ENCODE measurements at regions not wholly inside any gene's neighbourhood (a gene's known extent, or its start where the extent isn't known, plus 50 kb on each side); places are given as distances from the start of the nearest gene placed in this dataset.

GRCh38 chr5:20555034-20555433, 567.0 kb upstream of the CDH18 start:
- TF ChIP-seq CTCF (IDR thresholded peaks at IDR 0.05): no peak
- no peaks in the 10 kb centered on the region for H3K9me3 ChIP-seq (ENCODE audit: control insufficient read depth, insufficient read depth, low read length)
- Mint-ChIP-seq H3K27ac (no peak overlapping the region), H3K27me3 (ENCODE audit: low read depth in 2 of 2) (no peaks in the 10 kb centered on the region), H3K4me3 (no peak overlapping the region), H3K4me1 (no peaks in the 10 kb centered on the region), H3K9me3 (peaks cover 8 to 15% of the 10 kb centered on the region in 2 donors), H3K36me3 (no peaks in the 10 kb centered on the region)
- H3K36me3 ChIP-seq (ENCODE audit: control insufficient read depth, insufficient read depth, low read length): no peaks in the 10 kb centered on the region
- DNase-seq (no peak), ATAC-seq (no peak)
- intact Hi-C loops (cut with micrococcal nuclease): no loop called here
- H3K4me3 ChIP-seq (ENCODE audit: low read length): no peak overlapping the region
- H3K4me1 ChIP-seq (ENCODE audit: control insufficient read depth, insufficient read depth, low read length): no peaks in the 10 kb centered on the region
- H3K27me3 ChIP-seq (ENCODE audit: control insufficient read depth, insufficient read depth, low read length): no peaks in the 10 kb centered on the region
- WGBS (ENCODE audit: insufficient coverage): 93% methylated on average over 2 of the region's 2 CpGs
- H3K27ac ChIP-seq (ENCODE audit: low read length): no peak overlapping the region

DNA sequence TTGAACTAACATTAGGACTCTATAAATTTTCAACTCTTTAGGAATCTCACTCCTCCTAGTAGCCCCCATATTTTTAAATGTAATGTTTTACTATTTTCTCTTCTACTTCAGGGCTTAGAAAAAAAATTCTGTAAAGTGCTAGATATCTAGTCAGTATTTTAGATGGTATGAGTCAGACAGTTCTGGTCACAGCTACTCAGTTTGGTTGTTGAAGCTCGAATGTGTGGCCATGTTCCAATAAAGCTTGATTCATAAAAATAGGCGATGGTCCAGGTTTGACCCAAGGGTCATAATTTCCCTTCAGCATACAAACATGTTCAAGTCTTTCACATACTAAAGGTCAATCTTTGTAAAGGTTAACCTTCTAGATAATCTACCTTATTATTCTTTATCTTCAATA, 566.0 kb upstream of the CDH18 start:
- ATAC-seq (no peak), DNase-seq (no peak)
- no peak overlapping the region for H3K27ac ChIP-seq (ENCODE audit: low read length)
- H3K4me3 ChIP-seq (ENCODE audit: low read length): no peak overlapping the region
- no peaks in the 10 kb centered on the region for H3K36me3 Mint-ChIP-seq
- no peaks in the 10 kb centered on the region for H3K4me1 Mint-ChIP-seq
- no peaks in the 10 kb centered on the region for H3K36me3 ChIP-seq (ENCODE audit: control insufficient read depth, insufficient read depth, low read length)
- intact Hi-C loops (cut with micrococcal nuclease): no loop called here
- no peak overlapping the region for H3K4me3 Mint-ChIP-seq
- 83% methylated on average over 2 of the region's 2 CpGs for WGBS (ENCODE audit: insufficient coverage)
- H3K9me3 ChIP-seq (ENCODE audit: control insufficient read depth, insufficient read depth, low read length): no peaks in the 10 kb centered on the region
- no peaks in the 10 kb centered on the region for H3K27me3 Mint-ChIP-seq (ENCODE audit: low read depth in 2 of 2)
- no peaks in the 10 kb centered on the region for H3K4me1 ChIP-seq (ENCODE audit: control insufficient read depth, insufficient read depth, low read length)
- peaks cover 11 to 18% of the 10 kb centered on the region in 2 donors for H3K9me3 Mint-ChIP-seq
- TF ChIP-seq CTCF (IDR thresholded peaks at IDR 0.05): no peak
- H3K27me3 ChIP-seq (ENCODE audit: control insufficient read depth, insufficient read depth, low read length): no peaks in the 10 kb centered on the region
- no peak overlapping the region for H3K27ac Mint-ChIP-seq

DNA sequence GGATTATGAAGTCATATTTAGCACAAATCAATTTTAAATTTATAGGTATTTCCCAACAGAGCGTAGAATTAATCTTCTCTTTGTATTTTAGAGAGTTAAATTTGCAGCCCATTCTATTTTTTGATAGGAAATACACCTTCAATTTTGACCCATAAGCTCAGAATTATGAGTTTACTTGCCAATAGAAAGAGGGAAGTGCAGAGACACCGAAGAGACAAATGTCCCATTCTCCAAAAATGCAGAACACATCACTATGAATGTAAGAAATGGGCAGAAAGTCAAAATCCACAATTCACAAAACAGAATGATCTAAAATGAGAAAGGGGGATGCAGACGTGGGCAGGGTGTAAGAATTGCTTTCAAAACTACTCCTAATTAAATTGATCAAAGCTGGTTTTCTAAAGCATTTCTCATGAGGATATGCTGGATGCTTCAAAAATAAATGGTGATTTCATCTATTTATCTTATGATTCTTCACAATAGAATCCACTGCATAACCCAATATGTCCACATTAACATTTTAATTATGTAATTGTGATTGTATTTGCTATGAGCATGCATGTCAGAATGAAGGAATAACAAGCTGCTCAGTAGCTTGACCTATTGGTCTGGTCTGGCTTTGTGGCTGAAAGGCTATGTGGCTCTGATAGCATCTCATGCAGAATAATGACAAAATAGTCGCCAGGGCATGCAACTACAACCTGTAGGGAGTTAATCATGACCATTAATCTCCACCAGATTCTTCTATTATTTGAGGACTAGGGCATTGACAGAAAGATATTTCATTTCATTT, 550.1 kb upstream of the CDH18 start:
- intact Hi-C loops (cut with micrococcal nuclease): no loop called here
- no peak for ATAC-seq
- no peak for DNase-seq
- no peaks in the 10 kb centered on the region for H3K36me3 Mint-ChIP-seq
- no peak for TF ChIP-seq CTCF (IDR thresholded peaks at IDR 0.05)
- H3K27ac Mint-ChIP-seq: no peak overlapping the region
- no peaks in the 10 kb centered on the region for H3K27me3 ChIP-seq (ENCODE audit: control insufficient read depth, insufficient read depth, low read length)
- H3K4me1 Mint-ChIP-seq: peaks cover 7 to 16% of the 10 kb centered on the region in 2 donors
- H3K27ac ChIP-seq (ENCODE audit: low read length): no peak overlapping the region
- H3K4me3 ChIP-seq (ENCODE audit: low read length): no peak overlapping the region
- H3K27me3 Mint-ChIP-seq (ENCODE audit: low read depth in 2 of 2): no peaks in the 10 kb centered on the region
- WGBS (ENCODE audit: insufficient coverage): 100% methylated on average over 1 of the region's 4 CpGs
- H3K9me3 ChIP-seq (ENCODE audit: control insufficient read depth, insufficient read depth, low read length): no peaks in the 10 kb centered on the region
- no peak overlapping the region for H3K4me3 Mint-ChIP-seq
- peaks cover 3% of the 10 kb centered on the region for H3K4me1 ChIP-seq (ENCODE audit: control insufficient read depth, insufficient read depth, low read length)
- peaks cover 0 to 3% of the 10 kb centered on the region in 2 donors for H3K9me3 Mint-ChIP-seq
- H3K36me3 ChIP-seq (ENCODE audit: control insufficient read depth, insufficient read depth, low read length): no peaks in the 10 kb centered on the region

GRCh38 chr5:20536813-20537212, 548.8 kb upstream of the CDH18 start:
- Mint-ChIP-seq H3K4me3 (peak overlapping the region; percentile 28), H3K36me3 (peaks cover 7% of the 10 kb centered on the region), H3K4me1 (peaks cover 7 to 16% of the 10 kb centered on the region in 2 donors), H3K27me3 (ENCODE audit: low read depth in 2 of 2) (no peaks in the 10 kb centered on the region), H3K9me3 (peaks cover 2 to 3% of the 10 kb centered on the region in 2 donors), H3K27ac (peak overlapping the region in 1 of 2 donors; percentile 43)
- Histone ChIP-seq H3K4me1 (ENCODE audit: control insufficient read depth, insufficient read depth, low read length) (peaks cover 3% of the 10 kb centered on the region), H3K36me3 (ENCODE audit: control insufficient read depth, insufficient read depth, low read length) (no peaks in the 10 kb centered on the region), H3K27me3 (ENCODE audit: control insufficient read depth, insufficient read depth, low read length) (no peaks in the 10 kb centered on the region), H3K4me3 (ENCODE audit: low read length) (no peak overlapping the region), H3K9me3 (ENCODE audit: control insufficient read depth, insufficient read depth, low read length) (peaks cover 3% of the 10 kb centered on the region), H3K27ac (ENCODE audit: low read length) (no peak overlapping the region)
- peak in 2 of 3 donors; percentile 41 to 52 for ATAC-seq
- intact Hi-C loops (cut with micrococcal nuclease): no loop called here
- TF ChIP-seq CTCF (IDR thresholded peaks at IDR 0.05): no peak
- no peak for DNase-seq

All from natural killer cell (primary cell).